MM.1S (cell line): ENCODE measurements at regions not wholly inside any gene's neighbourhood (a gene's known extent, or its start where the extent isn't known, plus 50 kb on each side); places are given as distances from the start of the nearest gene placed in this dataset.

Experiments used
- DNase-seq: peaks from one replicate; pipeline ENCODE4 v3.0.0-alpha.2; 2015
- H2AFZ ChIP-seq: fragments of 300-600 bp; sonication (generic); 2 replicates; pipeline ENCODE4 v1.6.0; 2016; ENCODE audit warnings: antibody characterized with exemption, low read length
- H3F3A ChIP-seq: fragments of 300-600 bp; sonication (generic); 2 replicates; pipeline ENCODE4 v1.6.1; 2016; ENCODE audit warnings: mild to moderate bottlenecking, antibody characterized with exemption, low read length, moderate library complexity, mixed read lengths; ENCODE audit not compliant: insufficient read depth
- H3K27ac ChIP-seq: fragments of 300-600 bp; sonication (generic); 2 replicates; pipeline ENCODE4 v1.5.1; 2016; ENCODE audit warnings: mild to moderate bottlenecking, low read length
- H3K27me3 ChIP-seq: fragments of 300-600 bp; sonication (generic); replicated peaks from 2 replicates; pipeline ENCODE4 v1.6.0; 2016; ENCODE audit warnings: low read length; ENCODE audit not compliant: insufficient read depth
- H3K36me3 ChIP-seq: fragments of 300-600 bp; sonication (generic); replicated peaks from 2 replicates; pipeline ENCODE4 v1.6.1; 2016; ENCODE audit warnings: mild to moderate bottlenecking, low read length, mixed read lengths; ENCODE audit not compliant: insufficient read depth
- H3K4me1 ChIP-seq: fragments of 300-600 bp; sonication (generic); 2 replicates; pipeline ENCODE4 v1.6.1; 2016; ENCODE audit warnings: low read length, mixed read lengths
- H3K4me2 ChIP-seq: fragments of 300-600 bp; sonication (generic); 2 replicates; pipeline ENCODE4 v1.6.0; 2016; ENCODE audit warnings: low read depth, low read length
- H3K4me3 ChIP-seq: fragments of 300-600 bp; sonication (generic); 2 replicates; pipeline ENCODE4 v1.5.1; 2016; ENCODE audit warnings: low read length, mixed read lengths
- H3K79me2 ChIP-seq: fragments of 300-600 bp; sonication (generic); 2 replicates; pipeline ENCODE4 v1.6.1; 2016; ENCODE audit warnings: mixed run types, low read length, mixed read lengths
- H3K9ac ChIP-seq: fragments of 300-600 bp; sonication (generic); 2 replicates; pipeline ENCODE4 v1.6.1; 2016; ENCODE audit warnings: low read length, mixed read lengths
- H3K9me2 ChIP-seq: fragments of 300-600 bp; sonication (generic); replicated peaks from 2 replicates; pipeline ENCODE4 v1.6.1; 2016; ENCODE audit warnings: mild to moderate bottlenecking, low read length, mixed read lengths; ENCODE audit not compliant: insufficient read depth
- H3K9me3 ChIP-seq: fragments of 300-600 bp; sonication (generic); replicated peaks from 2 replicates; pipeline ENCODE4 v1.6.1; 2016; ENCODE audit warnings: mild to moderate bottlenecking, low read length, mixed read lengths; ENCODE audit not compliant: insufficient read depth
- H4K20me1 ChIP-seq: fragments of 300-600 bp; sonication (generic); 2 replicates; pipeline ENCODE4 v1.6.1; 2016; ENCODE audit warnings: mild to moderate bottlenecking, low read length, moderate library complexity, mixed read lengths; ENCODE audit not compliant: insufficient read depth
- EZH2 ChIP-seq: fragments of 300-600 bp; sonication (generic); optimal IDR thresholded peaks from 2 replicates; pipeline ENCODE3; 2017; ENCODE audit warnings: low read depth, mild to moderate bottlenecking, antibody characterized with exemption, low read length, mixed read lengths
- EZH2phosphoT487 ChIP-seq: fragments of 300-600 bp; sonication (generic); IDR thresholded peaks from 2 replicates; pipeline ENCODE4 v1.6.1; 2018; ENCODE audit warnings: antibody characterized with exemption, low read length
- TF ChIP-seq, protein P1 (sequence below): fragments of 300-600 bp; sonication (generic); IDR thresholded peaks from 2 replicates; pipeline ENCODE4 v1.5.1; 2016; ENCODE audit warnings: antibody characterized with exemption, low read length, mixed read lengths

DNA sequence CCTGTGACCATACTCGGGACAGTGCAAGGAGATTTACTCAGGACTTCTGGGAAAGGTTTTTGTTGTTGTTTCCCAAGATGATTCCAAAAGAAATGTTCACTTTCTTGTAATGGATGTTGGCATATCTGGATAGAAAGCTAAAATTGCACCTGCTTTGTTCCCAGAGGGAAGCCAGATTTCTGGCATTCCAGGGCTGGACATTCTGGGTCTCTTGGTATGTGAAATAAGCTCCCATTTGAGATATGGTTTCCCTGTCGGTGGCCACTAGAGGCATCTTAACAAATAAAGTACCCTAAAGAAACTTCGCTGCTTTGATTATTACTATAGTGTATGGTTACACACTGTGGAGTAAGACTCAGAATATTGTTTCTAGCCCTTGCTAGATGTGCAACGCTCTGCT, 737.3 kb downstream of the BRINP1 start:
- H3K27me3 ChIP-seq: no peaks in the 10 kb centered on the region
- no peaks in the 10 kb centered on the region for H3F3A ChIP-seq
- no peaks in the 10 kb centered on the region for H3K79me2 ChIP-seq
- DNase-seq: no peak
- no peak overlapping the region for H3K4me2 ChIP-seq
- no peak overlapping the region for H3K9ac ChIP-seq
- H3K4me3 ChIP-seq: no peak overlapping the region
- no peak overlapping the region for H3K27ac ChIP-seq
- H2AFZ ChIP-seq: no peak overlapping the region
- no peaks in the 10 kb centered on the region for H3K9me2 ChIP-seq
- H3K4me1 ChIP-seq: no peaks in the 10 kb centered on the region
- TF ChIP-seq EZH2phosphoT487 (no peak), EZH2 (no peak)
- TF ChIP-seq, protein P1, sequence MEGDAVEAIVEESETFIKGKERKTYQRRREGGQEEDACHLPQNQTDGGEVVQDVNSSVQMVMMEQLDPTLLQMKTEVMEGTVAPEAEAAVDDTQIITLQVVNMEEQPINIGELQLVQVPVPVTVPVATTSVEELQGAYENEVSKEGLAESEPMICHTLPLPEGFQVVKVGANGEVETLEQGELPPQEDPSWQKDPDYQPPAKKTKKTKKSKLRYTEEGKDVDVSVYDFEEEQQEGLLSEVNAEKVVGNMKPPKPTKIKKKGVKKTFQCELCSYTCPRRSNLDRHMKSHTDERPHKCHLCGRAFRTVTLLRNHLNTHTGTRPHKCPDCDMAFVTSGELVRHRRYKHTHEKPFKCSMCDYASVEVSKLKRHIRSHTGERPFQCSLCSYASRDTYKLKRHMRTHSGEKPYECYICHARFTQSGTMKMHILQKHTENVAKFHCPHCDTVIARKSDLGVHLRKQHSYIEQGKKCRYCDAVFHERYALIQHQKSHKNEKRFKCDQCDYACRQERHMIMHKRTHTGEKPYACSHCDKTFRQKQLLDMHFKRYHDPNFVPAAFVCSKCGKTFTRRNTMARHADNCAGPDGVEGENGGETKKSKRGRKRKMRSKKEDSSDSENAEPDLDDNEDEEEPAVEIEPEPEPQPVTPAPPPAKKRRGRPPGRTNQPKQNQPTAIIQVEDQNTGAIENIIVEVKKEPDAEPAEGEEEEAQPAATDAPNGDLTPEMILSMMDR: no peak
- no peaks in the 10 kb centered on the region for H3K9me3 ChIP-seq
- H4K20me1 ChIP-seq: no peaks in the 10 kb centered on the region
- H3K36me3 ChIP-seq: no peaks in the 10 kb centered on the region

DNA sequence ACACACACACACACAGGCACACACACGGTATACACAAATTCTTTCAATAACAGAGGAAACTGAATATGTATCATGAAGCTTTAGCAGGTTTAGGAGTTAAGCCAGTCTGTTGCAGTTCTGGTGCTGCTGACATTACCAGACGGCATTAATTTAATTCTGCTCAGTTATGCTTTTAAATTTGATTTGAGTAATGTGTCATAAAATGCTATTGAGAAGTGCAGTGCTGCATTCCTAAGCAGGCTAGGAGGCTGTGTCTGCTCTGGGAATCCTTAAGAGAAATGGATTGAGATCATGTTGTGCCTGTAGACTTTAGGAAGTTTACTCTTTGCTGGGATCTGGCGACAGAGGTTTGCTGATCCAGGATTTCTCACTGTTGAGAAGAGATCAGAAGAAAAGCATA, 733.8 kb downstream of the BRINP1 start:
- Histone ChIP-seq H3K27me3 (no peaks in the 10 kb centered on the region), H2AFZ (no peak overlapping the region), H3K27ac (no peak overlapping the region), H3K4me1 (no peaks in the 10 kb centered on the region), H3K9me3 (no peaks in the 10 kb centered on the region), H3K4me2 (no peak overlapping the region), H3K4me3 (no peak overlapping the region), H3K36me3 (no peaks in the 10 kb centered on the region), H3K79me2 (no peaks in the 10 kb centered on the region), H4K20me1 (no peaks in the 10 kb centered on the region), H3K9me2 (no peaks in the 10 kb centered on the region), H3K9ac (no peak overlapping the region), H3F3A (no peaks in the 10 kb centered on the region)
- DNase-seq: no peak
- TF ChIP-seq, protein P1: no peak
- TF ChIP-seq EZH2 (no peak), EZH2phosphoT487 (no peak)

DNA sequence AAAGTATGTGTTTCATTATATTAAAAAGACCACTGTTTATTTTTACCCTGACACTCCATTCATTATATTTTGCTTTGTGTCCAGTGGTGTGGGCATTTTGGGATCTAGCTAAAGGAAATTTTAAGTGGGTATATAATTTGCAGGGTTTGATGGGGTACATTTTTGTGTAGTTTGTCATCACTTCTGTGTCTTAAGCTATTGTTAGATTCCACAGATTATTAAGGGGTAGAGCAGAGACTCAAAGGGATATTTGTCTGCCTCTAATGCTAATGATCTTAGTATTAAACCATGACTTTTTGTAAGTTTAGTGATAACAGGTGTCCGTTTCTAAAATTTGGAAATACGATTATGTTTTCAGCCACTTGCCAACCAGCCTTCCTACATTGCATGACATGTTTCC, 731.6 kb downstream of the BRINP1 start:
- Histone ChIP-seq H3K79me2 (no peaks in the 10 kb centered on the region), H3K4me3 (no peak overlapping the region), H3K9me3 (no peaks in the 10 kb centered on the region), H4K20me1 (no peaks in the 10 kb centered on the region), H3K27me3 (no peaks in the 10 kb centered on the region), H3F3A (no peaks in the 10 kb centered on the region), H3K27ac (no peak overlapping the region), H2AFZ (no peak overlapping the region), H3K9me2 (no peaks in the 10 kb centered on the region), H3K4me1 (no peaks in the 10 kb centered on the region), H3K4me2 (no peak overlapping the region), H3K36me3 (no peaks in the 10 kb centered on the region), H3K9ac (no peak overlapping the region)
- no peak for DNase-seq
- TF ChIP-seq EZH2phosphoT487: no peak
- TF ChIP-seq, protein P1: no peak
- TF ChIP-seq EZH2: no peak
